ENCODE measurements at regions not wholly inside any gene's neighbourhood (a gene's known extent, or its start where the extent isn't known, plus 50 kb on each side); places are given as distances from the start of the nearest gene placed in this dataset.

DNA sequence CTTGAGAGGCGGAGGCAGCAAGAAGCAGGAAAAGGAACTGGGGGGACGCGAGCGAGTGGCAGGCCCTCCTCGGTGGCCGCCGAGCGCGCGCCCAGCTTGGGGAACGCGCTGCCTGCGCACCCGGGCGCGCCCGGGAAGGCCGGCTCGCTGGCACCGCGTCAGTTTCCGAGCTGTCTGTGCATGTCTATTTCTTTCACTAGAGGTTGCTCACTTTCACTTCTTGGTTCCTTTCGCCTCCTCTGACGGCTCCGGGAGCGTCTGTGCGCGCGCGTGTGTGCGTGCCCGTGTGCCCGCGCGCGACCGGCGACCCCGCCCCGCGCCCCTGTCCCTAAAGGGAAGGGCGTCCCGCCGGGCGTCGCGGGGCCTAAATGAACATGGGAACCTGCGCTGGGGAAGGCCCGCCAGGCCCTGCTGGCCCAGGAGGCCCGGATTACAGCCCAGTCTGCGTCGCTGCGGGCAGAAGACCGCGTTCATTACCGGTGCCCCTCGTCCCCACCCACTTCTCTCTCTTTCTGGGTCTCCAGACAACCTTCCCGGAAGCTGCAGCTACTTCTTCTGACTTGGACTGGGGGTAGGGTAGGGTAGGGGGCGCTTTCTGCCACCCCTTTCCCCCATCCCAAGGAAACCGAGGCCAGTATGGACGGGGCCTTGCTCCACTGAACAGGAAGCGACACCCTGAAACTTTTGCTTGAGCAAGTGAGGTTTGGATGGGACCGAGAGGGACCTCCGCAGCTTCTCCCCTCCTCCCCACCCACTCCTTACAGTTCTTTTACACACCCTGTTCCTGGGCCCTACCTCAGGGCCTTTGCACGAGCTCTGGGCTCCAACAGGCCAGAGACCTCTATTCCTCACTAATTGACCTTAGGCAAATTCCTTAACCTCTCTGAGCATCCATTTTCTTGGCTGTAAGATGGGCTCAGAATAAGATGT lies 205.8 kb upstream of the IER5L start:
- peak; percentile 67 for DNase-seq (ENCODE audit: low read depth)

- DNase-seq (ENCODE audit: low read depth), result no peak
These were observed 205.0 kb upstream of the IER5L start for GRCh38 chr9:129383019-129383560.

- no peak for DNase-seq (ENCODE audit: low read depth)
These were observed 204.4 kb upstream of the IER5L start for GRCh38 chr9:129382281-129383018.

- no peak for DNase-seq (ENCODE audit: low read depth)
These were observed 203.5 kb upstream of the IER5L start for GRCh38 chr9:129381481-129381957.

DNA sequence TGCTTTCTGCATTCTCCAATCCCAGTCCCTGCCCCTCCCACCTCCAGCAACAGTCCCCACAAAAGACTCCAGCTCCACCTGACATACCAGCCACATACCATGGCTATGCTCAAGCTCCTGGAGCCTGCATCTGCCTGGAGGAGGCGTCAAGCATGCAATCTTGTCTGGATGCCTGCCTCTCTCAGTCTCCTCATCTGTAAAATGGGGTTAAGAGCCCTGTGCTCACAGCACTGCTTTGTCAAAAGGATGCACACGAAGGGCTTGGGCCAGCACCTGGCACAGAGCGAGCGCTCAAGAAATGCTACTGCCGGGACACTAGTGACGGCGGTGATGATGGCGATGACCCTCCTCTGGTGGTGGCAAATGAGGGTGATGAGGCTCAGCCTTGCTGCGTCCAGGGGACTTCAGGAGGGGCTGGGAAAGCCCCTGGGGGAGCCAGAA lies 202.9 kb upstream of the IER5L start:
- no peak for DNase-seq (ENCODE audit: low read depth)

DNA sequence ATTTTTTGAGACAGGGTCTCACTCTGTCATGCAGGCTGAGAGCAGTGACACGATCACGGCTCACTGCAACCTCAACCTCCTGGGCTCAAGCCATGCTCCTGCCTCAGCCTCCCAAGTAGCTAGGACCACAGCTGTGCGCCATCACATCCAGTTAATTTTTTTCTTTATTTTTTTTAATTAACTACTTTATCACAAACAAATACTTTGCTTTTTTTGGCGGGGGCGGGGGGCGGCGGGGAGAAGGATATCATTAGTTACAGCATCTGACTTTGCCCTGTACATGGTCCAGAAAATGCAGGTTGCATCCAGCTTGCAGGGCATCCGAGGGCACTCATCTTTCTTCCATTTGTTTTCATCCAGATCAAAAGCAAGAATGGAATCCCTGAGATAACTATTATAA lies 201.8 kb upstream of the IER5L start:
- no peak for DNase-seq (ENCODE audit: low read depth)

GRCh38 chr9:129379181-129379836 lies 201.2 kb upstream of the IER5L start:
- no peak for DNase-seq (ENCODE audit: low read depth)

GRCh38 chr9:129377931-129378661 lies 200.0 kb upstream of the IER5L start:
- no peak for DNase-seq (ENCODE audit: low read depth)

DNA sequence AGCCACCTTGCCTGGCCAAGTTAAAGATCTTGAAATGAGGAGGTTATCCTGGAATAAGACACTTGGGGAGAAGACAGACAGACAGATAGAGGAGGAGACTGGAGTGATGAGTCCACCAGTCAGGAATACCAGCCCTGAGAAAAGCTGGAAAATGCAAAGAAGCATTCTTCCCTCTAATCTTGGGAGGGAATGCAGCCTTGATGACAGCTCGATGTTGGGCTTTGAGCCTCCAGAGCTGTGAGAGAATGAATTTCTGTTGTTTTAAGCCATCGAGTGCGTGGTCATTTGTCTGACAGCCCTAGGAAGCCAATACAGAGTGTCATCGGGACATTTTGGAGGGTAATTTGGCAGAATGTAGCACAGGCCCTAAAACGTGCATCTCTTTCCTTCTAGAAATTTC lies 199.1 kb upstream of the IER5L start:
- no peak for DNase-seq (ENCODE audit: low read depth)

- no peak for DNase-seq (ENCODE audit: low read depth)
These were observed 197.8 kb upstream of the IER5L start for GRCh38 chr9:129375845-129376244.

GRCh38 chr9:129374651-129375050 lies 196.6 kb upstream of the IER5L start:
- no peak for DNase-seq (ENCODE audit: low read depth)

DNA sequence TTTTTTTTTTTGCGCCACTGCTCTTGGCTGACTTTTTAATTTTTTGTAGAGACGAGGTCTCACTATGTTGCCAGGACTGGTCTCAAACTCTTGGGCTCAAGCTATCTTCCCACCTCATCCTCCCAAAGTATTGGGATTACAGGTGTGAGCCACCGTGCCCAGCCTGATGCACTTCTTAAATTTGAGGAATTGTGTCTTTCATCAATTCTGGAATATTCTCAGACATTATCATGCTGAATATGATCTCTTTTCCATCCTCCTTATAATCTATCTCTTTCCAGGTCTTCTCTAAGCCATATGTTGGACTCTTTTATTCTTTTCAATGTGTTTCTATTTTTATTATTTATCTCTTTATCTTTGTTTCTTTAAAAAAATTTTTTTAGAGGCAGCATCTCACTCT lies 196.2 kb upstream of the IER5L start:
- DNase-seq (ENCODE audit: low read depth), result no peak

DNA sequence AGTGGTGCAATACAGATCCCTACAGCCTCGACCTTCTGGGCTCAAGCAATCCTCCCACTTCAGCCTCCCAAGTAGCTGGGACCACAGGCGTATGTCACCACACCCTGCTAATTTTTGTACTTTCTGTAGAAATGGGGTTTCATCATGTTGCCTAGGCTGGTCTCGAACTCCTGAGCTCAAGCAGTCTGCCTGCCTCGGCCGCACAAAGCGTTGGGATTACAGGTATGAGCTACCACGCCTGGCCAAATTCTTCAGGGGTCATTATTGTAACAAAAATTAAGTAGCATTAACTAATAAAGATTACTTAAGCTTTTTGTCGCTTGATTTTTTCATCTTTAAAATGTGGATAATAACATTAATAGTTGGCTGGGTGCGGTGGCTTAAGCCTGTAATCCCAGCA lies 195.3 kb upstream of the IER5L start:
- no peak for DNase-seq (ENCODE audit: low read depth)

- DNase-seq (ENCODE audit: low read depth), result no peak
These were observed 192.7 kb upstream of the IER5L start for GRCh38 chr9:129370770-129371169.

- no peak for DNase-seq (ENCODE audit: low read depth)
These were observed 190.4 kb upstream of the IER5L start for GRCh38 chr9:129368444-129368978.

DNA sequence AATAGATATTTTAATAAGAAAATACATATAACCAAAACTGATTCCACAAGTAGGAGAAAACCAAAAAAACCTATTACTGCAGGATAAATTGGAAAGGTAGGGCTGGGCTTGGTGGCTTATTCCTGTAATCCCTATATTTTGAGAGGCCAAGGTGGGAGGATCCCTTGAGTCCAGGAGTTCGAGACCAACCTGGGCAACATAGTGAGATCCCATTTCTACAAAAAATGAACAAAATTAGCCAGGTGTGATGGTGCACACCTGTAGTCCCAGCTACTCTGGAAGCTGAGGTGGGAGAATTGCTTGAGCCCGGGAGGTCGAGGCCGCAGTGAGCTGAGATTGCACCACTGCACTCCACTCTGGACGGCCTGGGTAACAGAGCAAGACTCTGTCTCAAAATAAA lies 189.2 kb upstream of the IER5L start:
- DNase-seq (ENCODE audit: low read depth), result no peak

- peak; percentile 51 for DNase-seq (ENCODE audit: low read depth)
These were observed 187.1 kb upstream of the IER5L start for GRCh38 chr9:129365196-129365595.

DNA sequence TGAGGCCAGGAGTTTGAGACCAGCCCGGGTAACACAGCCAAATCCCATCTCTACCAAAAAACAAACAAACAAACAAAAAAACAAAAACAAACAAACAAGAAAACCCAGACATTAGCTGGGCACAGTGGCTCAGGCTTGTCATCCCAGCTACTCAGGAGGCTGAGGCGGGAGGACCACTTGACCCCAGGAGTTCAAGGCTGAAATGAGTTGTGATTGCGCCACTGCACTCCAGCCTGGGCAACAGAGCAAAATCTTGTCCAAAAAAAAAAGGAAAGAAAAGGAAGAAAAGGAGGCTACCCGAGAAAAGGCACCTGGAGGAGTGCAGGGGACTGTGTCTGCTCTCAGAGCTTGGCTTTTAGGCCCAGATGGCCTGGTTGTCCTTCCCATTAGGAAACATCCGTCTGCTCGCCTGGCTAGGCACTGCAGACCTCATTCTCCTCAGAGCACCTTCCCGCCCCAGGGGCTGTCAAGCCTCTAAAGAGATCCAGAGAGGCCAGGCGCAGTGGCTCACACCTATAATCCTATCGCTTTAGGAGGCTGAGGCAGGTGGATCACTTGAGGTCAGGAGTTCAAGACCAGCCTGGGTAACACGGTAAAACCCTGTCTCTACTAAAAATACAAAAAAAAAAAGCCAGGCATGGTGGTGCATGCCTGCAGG lies 185.3 kb upstream of the IER5L start:
- no peak for DNase-seq (ENCODE audit: low read depth)

DNA sequence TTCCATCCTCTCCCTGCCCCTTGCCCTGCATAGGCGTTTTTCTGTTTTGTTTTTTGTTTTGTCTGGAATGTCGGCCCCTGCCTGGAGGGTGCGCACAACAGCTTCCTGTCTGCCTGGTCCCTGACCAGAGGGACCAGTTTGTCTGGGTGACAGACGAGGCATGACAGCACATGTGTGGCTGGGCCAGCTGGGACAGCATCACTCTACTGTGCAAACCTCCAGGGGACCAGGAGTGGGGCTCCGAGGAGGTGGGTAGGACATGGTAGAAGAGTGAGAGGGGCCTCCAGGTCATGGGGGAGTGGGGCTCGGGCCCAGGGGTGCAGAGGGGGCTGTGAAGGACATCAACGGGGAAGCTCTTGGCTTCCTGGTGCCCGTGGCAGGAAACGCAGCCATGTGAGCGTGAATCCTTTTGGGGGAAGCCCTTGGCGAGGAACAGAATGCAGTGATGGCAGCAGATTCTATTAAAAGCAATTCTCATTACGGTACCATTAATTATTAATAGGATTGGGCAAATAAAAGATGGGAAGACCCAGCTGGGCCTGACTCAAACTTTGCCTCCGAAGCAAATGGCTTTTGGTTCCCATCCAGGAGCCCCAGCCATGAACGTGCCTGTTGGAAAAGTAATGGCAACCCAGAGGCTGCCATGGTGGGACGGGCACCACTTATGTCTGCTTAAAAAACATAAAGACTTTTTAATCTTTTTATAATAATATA lies 184.4 kb upstream of the IER5L start:
- DNase-seq (ENCODE audit: low read depth), result no peak

- DNase-seq (ENCODE audit: low read depth), result no peak
These were observed 183.1 kb upstream of the IER5L start for GRCh38 chr9:129361196-129361595.

Measured in M059J (cell line).